Progenitor cell of endocrine pancreas (in vitro differentiated cells): ENCODE measurements at regions not wholly inside any gene's neighbourhood (a gene's known extent, or its start where the extent isn't known, plus 50 kb on each side); places are given as distances from the start of the nearest gene placed in this dataset.

ENCODE experiments used
- DNase-seq: peaks from one replicate; pipeline ENCODE4 v3.0.0; 2021; ENCODE audit warnings: low spot score; ENCODE audit not compliant: unreplicated experiment
- H3K27ac Mint-ChIP-seq: 2 replicates; pipeline ENCODE4 v1.8.0; 2021; ENCODE audit warnings: mild to moderate bottlenecking, moderate library complexity, mixed read lengths
- H3K27me3 Mint-ChIP-seq: 2 replicates; pipeline ENCODE4 v1.8.0; 2021; ENCODE audit warnings: mixed read lengths
- H3K36me3 Mint-ChIP-seq: 2 replicates; pipeline ENCODE4 v1.8.0; 2022; ENCODE audit warnings: mixed read lengths; ENCODE audit not compliant: insufficient read depth
- H3K4me1 Mint-ChIP-seq: 2 replicates; pipeline ENCODE4 v1.8.0; 2021; ENCODE audit warnings: low read depth, mixed read lengths
- H3K4me3 Mint-ChIP-seq: 2 replicates; pipeline ENCODE4 v1.8.0; 2021; ENCODE audit warnings: low read depth, mild to moderate bottlenecking, moderate library complexity, mixed read lengths
- H3K9me3 Mint-ChIP-seq: 2 replicates; pipeline ENCODE4 v1.8.0; 2021; ENCODE audit warnings: low read depth, mixed read lengths
- TF ChIP-seq, protein P1 (sequence below): fragments of 200-600 bp; sonication (generic); IDR thresholded peaks from one replicate; pipeline ENCODE4 v1.5.0; 2021; ENCODE audit warnings: antibody characterized with exemption, mild to moderate bottlenecking; ENCODE audit not compliant: unreplicated experiment

DNA sequence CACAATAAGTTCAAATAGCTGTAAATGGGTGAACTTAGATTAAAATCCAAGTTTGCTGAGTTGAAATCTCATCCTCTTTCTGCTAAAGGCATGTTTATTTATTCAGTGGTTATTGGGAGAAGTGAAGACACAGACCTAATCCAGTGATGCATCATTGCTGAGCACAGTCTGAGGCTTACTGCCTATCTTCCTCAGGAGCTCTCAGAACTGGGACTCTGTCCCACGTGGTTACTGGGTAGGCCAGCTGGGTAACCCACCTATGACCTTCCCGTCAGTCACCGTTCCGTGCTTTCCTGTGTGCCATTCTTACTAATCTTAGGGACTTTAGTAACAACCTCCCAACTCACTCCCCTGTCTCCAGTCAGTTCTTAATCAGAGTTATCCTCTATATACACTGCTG is 226.8 kb upstream of the ATP10B start:
- DNase-seq = no peak
- no peak overlapping the region for H3K27ac Mint-ChIP-seq
- H3K4me1 Mint-ChIP-seq = peaks cover 8% of the 10 kb centered on the region
- no peaks in the 10 kb centered on the region for H3K27me3 Mint-ChIP-seq
- TF ChIP-seq, protein P1, sequence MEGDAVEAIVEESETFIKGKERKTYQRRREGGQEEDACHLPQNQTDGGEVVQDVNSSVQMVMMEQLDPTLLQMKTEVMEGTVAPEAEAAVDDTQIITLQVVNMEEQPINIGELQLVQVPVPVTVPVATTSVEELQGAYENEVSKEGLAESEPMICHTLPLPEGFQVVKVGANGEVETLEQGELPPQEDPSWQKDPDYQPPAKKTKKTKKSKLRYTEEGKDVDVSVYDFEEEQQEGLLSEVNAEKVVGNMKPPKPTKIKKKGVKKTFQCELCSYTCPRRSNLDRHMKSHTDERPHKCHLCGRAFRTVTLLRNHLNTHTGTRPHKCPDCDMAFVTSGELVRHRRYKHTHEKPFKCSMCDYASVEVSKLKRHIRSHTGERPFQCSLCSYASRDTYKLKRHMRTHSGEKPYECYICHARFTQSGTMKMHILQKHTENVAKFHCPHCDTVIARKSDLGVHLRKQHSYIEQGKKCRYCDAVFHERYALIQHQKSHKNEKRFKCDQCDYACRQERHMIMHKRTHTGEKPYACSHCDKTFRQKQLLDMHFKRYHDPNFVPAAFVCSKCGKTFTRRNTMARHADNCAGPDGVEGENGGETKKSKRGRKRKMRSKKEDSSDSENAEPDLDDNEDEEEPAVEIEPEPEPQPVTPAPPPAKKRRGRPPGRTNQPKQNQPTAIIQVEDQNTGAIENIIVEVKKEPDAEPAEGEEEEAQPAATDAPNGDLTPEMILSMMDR = no peak
- H3K9me3 Mint-ChIP-seq = peaks cover 6% of the 10 kb centered on the region
- no peak overlapping the region for H3K4me3 Mint-ChIP-seq
- no peaks in the 10 kb centered on the region for H3K36me3 Mint-ChIP-seq

DNA sequence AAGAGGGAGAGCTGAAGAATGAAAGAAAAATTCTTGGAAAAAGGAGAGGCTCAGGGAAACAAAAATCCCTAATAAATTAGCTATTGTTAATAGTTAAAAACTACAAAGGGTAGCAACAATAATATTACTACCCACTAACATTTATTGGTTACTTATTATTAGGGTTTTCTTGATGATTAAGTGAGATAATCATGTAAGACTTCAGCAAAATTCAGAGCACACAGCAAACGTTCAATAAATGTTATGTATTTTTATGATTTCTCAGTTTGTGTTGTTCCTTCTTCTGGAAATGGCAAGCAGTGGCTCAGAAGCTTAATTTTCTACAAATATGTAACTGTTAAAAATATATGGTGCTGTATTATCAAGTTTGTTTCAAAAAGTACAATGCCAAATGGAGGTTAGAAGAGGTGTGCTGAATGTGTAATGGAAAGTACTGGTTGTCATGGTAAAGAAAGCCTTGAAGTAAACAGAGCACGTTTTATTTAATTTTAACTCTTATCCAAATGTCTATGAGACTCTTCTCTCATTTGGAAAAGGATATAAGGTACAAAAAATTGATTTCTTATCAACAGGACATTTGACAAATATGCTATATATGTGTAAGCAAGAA is 226.0 kb upstream of the ATP10B start:
- peaks cover 5% of the 10 kb centered on the region for H3K9me3 Mint-ChIP-seq
- no peaks in the 10 kb centered on the region for H3K36me3 Mint-ChIP-seq
- no peak overlapping the region for H3K27ac Mint-ChIP-seq
- H3K4me3 Mint-ChIP-seq = no peak overlapping the region
- peaks cover 8% of the 10 kb centered on the region for H3K4me1 Mint-ChIP-seq
- H3K27me3 Mint-ChIP-seq = no peaks in the 10 kb centered on the region
- TF ChIP-seq, protein P1 = no peak
- no peak for DNase-seq

DNA sequence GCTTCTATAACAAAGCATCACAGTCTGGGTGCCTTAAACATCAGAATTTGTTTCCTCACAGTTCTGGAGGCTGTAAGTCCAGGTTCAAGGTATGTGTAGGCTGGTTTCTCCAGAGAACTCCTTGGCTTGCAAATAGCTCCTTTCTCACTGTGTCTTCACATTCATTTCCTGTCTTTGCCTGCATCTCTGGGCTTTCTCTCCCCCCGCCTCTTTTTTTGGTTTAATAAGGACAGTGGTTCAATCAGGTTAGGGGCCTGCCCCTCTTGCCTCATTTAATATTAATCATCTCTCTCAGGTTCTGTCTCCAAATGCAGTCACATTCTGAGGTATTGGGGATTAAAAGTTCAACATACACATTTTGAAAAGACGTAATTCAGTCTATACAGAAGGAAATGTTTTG is 225.5 kb upstream of the ATP10B start:
- peaks cover 8% of the 10 kb centered on the region for H3K4me1 Mint-ChIP-seq
- no peaks in the 10 kb centered on the region for H3K27me3 Mint-ChIP-seq
- no peaks in the 10 kb centered on the region for H3K36me3 Mint-ChIP-seq
- no peak for DNase-seq
- H3K27ac Mint-ChIP-seq = no peak overlapping the region
- H3K9me3 Mint-ChIP-seq = peaks cover under 1% of the 10 kb centered on the region
- H3K4me3 Mint-ChIP-seq = no peak overlapping the region
- TF ChIP-seq, protein P1 = no peak

DNA sequence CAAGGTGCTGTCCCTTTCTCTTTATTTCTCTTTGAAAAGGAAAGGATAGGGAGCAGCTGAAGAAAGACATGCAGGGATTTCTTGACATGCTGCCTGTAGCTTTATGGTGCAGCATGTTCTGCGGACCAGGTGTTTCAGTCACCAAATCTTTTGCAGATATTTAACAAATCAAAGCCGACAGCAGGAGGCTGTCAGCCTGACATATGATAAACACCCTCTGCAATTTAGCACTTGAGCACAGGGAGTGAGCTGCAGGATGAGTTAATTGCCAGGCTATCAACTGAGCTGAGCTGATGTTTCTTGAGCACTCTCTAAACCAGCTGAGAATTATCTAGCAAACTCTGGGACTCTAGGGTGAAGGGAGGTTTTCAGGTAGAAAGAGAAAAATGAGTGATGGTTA is 212.8 kb upstream of the ATP10B start:
- no peaks in the 10 kb centered on the region for H3K36me3 Mint-ChIP-seq
- TF ChIP-seq, protein P1 = no peak
- H3K27me3 Mint-ChIP-seq = no peaks in the 10 kb centered on the region
- no peak for DNase-seq
- no peaks in the 10 kb centered on the region for H3K4me1 Mint-ChIP-seq
- H3K4me3 Mint-ChIP-seq = no peak overlapping the region
- no peaks in the 10 kb centered on the region for H3K9me3 Mint-ChIP-seq
- H3K27ac Mint-ChIP-seq = no peak overlapping the region

DNA sequence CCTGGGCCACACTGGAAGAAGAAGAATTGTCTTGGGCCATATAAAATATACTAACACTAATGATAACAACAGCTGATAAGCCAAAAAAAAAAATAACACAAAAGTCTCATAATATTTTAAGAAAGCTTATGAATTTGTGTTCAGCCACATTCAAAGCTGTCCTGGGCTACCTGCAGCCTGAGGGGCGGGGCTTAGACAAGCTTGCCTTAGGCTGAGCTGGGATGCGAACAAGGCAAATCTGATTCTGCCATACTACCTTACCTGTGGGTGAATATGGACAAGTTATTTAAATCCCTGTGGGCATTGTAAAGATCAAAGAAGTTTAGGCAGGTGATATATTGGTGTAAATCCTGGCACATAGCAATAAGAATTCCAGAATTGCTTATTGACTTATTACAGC is 212.3 kb upstream of the ATP10B start:
- H3K9me3 Mint-ChIP-seq = no peaks in the 10 kb centered on the region
- no peaks in the 10 kb centered on the region for H3K27me3 Mint-ChIP-seq
- H3K27ac Mint-ChIP-seq = no peak overlapping the region
- H3K36me3 Mint-ChIP-seq = no peaks in the 10 kb centered on the region
- DNase-seq = no peak
- no peak overlapping the region for H3K4me3 Mint-ChIP-seq
- no peaks in the 10 kb centered on the region for H3K4me1 Mint-ChIP-seq
- TF ChIP-seq, protein P1 = no peak
